ENCODE measurements at regions not wholly inside any gene's neighbourhood (a gene's known extent, or its start where the extent isn't known, plus 50 kb on each side); places are given as distances from the start of the nearest gene placed in this dataset.

GRCh38 chr11:122327528-122327927 lies 211.5 kb upstream of the BLID start:
- TF ChIP-seq CTCF (conservative IDR thresholded peaks at IDR 0.05; ENCODE audit: low read depth, low read length) (no peak), EZH2 (IDR thresholded peaks at IDR 0.05; ENCODE audit: low read length, unreplicated experiment) (no peak), EZH2phosphoT487 (IDR thresholded peaks at IDR 0.05; ENCODE audit: borderline replicate concordance, low read length) (no peak)

Measured in PC-3 (cell line).